ENCODE measurements at regions not wholly inside any gene's neighbourhood (a gene's known extent, or its start where the extent isn't known, plus 50 kb on each side); places are given as distances from the start of the nearest gene placed in this dataset.

- TF ChIP-seq CTCF (IDR thresholded peaks at IDR 0.05; ENCODE audit: insufficient read depth, low read depth, low read length) = no peak
- TF ChIP-seq EZH2 (IDR thresholded peaks at IDR 0.05; ENCODE audit: insufficient read depth, low read length) = no peak
These were observed 101.4 kb upstream of the NECTIN1 start for GRCh38 chr11:119830400-119830799.

All from astrocyte (in vitro differentiated cells and primary cell).